ENCODE measurements at regions not wholly inside any gene's neighbourhood (a gene's known extent, or its start where the extent isn't known, plus 50 kb on each side); places are given as distances from the start of the nearest gene placed in this dataset.

GRCh38 chr7:39890411-39890810, 59.6 kb upstream of the CDK13 start:
- dilution Hi-C loops (cut with MboI; ENCODE audit: extremely low pct_ligation_motif_present, low sequenced_read_pairs) (no loop called here), intact Hi-C loops (cut with micrococcal nuclease) (no loop called here)
- H4K20me1 ChIP-seq (replicated peaks; ENCODE audit: control insufficient read depth, extremely low read depth, insufficient read depth, low read length): no peaks in the 10 kb centered on the region
- no peaks in the 10 kb centered on the region for H3K9me1 ChIP-seq (replicated peaks; ENCODE audit: control insufficient read depth, extremely low read depth, insufficient read depth, low read length)
- H3K27me3 ChIP-seq (ENCODE audit: control insufficient read depth in 2 of 2, insufficient read depth in 2 of 2, low read length in 2 of 2): peaks cover 10 to 18% of the 10 kb centered on the region in 2 experiments
- DNase-seq (ENCODE audit: low read depth, low spot score) (no peak), FAIRE-seq (no peak)
- H2AFZ ChIP-seq (ENCODE audit: low read depth, low read length): no peak overlapping the region
- H3K4me2 ChIP-seq (ENCODE audit: insufficient read depth, low read length): no peak overlapping the region
- no peaks in the 10 kb centered on the region for H3K79me2 ChIP-seq (ENCODE audit: control insufficient read depth, insufficient read depth, low read length)
- no peaks in the 10 kb centered on the region for H3K9me3 ChIP-seq (replicated peaks; ENCODE audit: control insufficient read depth, insufficient read depth, low read length)
- no peaks in the 10 kb centered on the region for H3K36me3 ChIP-seq (ENCODE audit: control insufficient read depth in 2 of 2, extremely low read depth in 1 of 2, insufficient read depth in 2 of 2, low read length in 2 of 2)
- ChIA-PET POLR2A (no interaction called here), CTCF (interaction anchor here (0.9 kb wide), 1 partner anchor 162 kb away, joined by 3 read pairs; no protein-coding TSS in a partner anchor)
- no peak overlapping the region for H3K27ac ChIP-seq (ENCODE audit: insufficient read depth, low read depth, low read length)
- no TSS peak for BruUV-seq (replicated peaks)
- H3K9ac ChIP-seq (replicated peaks; ENCODE audit: extremely low read depth, insufficient read depth, low read length): no peak overlapping the region
- no peak overlapping the region for H3K4me3 ChIP-seq (replicated peaks in 1 of 3; ENCODE audit: insufficient read depth in 1 of 3, low read depth in 1 of 3, low read length in 3 of 3)
- no peak for TF ChIP-seq POLR2AphosphoS5 (IDR thresholded peaks at IDR 0.05; ENCODE audit: insufficient read depth, low read depth, low read length)
- no peak for TF ChIP-seq GATA2 (IDR thresholded peaks at IDR 0.05; ENCODE audit: insufficient read depth, insufficient read length, low read depth, low read length)
- TF ChIP-seq, protein P1, sequence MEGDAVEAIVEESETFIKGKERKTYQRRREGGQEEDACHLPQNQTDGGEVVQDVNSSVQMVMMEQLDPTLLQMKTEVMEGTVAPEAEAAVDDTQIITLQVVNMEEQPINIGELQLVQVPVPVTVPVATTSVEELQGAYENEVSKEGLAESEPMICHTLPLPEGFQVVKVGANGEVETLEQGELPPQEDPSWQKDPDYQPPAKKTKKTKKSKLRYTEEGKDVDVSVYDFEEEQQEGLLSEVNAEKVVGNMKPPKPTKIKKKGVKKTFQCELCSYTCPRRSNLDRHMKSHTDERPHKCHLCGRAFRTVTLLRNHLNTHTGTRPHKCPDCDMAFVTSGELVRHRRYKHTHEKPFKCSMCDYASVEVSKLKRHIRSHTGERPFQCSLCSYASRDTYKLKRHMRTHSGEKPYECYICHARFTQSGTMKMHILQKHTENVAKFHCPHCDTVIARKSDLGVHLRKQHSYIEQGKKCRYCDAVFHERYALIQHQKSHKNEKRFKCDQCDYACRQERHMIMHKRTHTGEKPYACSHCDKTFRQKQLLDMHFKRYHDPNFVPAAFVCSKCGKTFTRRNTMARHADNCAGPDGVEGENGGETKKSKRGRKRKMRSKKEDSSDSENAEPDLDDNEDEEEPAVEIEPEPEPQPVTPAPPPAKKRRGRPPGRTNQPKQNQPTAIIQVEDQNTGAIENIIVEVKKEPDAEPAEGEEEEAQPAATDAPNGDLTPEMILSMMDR (IDR thresholded peaks at IDR 0.05; ENCODE audit: extremely low read depth in 1 of 2, insufficient read depth in 1 of 2, low read depth in 1 of 2, low read length in 2 of 2): no peak
- no peaks in the 10 kb centered on the region for H3K4me1 ChIP-seq (ENCODE audit: control insufficient read depth, extremely low read depth, insufficient read depth, low read length)

DNA sequence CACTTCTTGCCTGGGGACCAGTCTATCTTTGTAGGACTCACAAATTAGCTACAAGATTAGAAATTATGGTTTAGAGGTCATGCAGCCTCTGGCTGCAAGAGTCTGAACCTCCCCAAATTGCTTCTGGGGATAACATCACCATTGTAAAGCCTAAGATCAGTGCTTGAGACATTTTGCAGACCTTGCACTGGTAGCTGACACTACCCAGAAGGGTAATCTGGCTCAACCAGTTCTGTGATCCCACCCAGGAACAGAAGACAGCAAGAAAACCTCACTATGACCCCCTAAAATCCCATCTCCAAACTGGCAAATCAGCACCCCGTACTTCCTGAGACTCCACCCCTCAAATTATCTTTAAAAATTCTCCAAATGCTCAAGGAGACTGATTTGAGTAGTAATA, 58.2 kb upstream of the CDK13 start:
- CTCF ChIA-PET: no interaction called here

More for the DNA sequence above, 58.2 kb upstream of the CDK13 start:
- Histone ChIP-seq H3K4me3 (replicated peaks in 1 of 3; ENCODE audit: insufficient read depth in 1 of 3, low read depth in 1 of 3, low read length in 3 of 3) (no peak overlapping the region), H3K36me3 (ENCODE audit: control insufficient read depth in 2 of 2, extremely low read depth in 1 of 2, insufficient read depth in 2 of 2, low read length in 2 of 2) (no peaks in the 10 kb centered on the region), H3K4me2 (ENCODE audit: insufficient read depth, low read length) (no peak overlapping the region), H3K9me1 (replicated peaks; ENCODE audit: control insufficient read depth, extremely low read depth, insufficient read depth, low read length) (no peaks in the 10 kb centered on the region), H2AFZ (ENCODE audit: low read depth, low read length) (no peak overlapping the region), H3K9me3 (replicated peaks; ENCODE audit: control insufficient read depth, insufficient read depth, low read length) (no peaks in the 10 kb centered on the region), H3K4me1 (ENCODE audit: control insufficient read depth, extremely low read depth, insufficient read depth, low read length) (no peaks in the 10 kb centered on the region), H3K27ac (ENCODE audit: insufficient read depth, low read depth, low read length) (no peak overlapping the region), H3K27me3 (ENCODE audit: control insufficient read depth in 2 of 2, insufficient read depth in 2 of 2, low read length in 2 of 2) (peaks cover 10 to 21% of the 10 kb centered on the region in 2 experiments), H3K79me2 (ENCODE audit: control insufficient read depth, insufficient read depth, low read length) (no peaks in the 10 kb centered on the region), H3K9ac (replicated peaks; ENCODE audit: extremely low read depth, insufficient read depth, low read length) (no peak overlapping the region), H4K20me1 (replicated peaks; ENCODE audit: control insufficient read depth, extremely low read depth, insufficient read depth, low read length) (no peaks in the 10 kb centered on the region)
- DNase-seq (ENCODE audit: low read depth, low spot score): no peak
- dilution Hi-C loops (cut with MboI; ENCODE audit: extremely low pct_ligation_motif_present, low sequenced_read_pairs) (no loop called here), intact Hi-C loops (cut with micrococcal nuclease) (no loop called here)
- BruUV-seq (replicated peaks): no TSS peak
- POLR2A ChIA-PET: interaction anchor here (0.6 kb wide), 1 partner anchor 48 kb away, joined by 4 read pairs; no protein-coding TSS in a partner anchor
- no peak for FAIRE-seq
- TF ChIP-seq, protein P1 (IDR thresholded peaks at IDR 0.05; ENCODE audit: extremely low read depth in 1 of 2, insufficient read depth in 1 of 2, low read depth in 1 of 2, low read length in 2 of 2): no peak
- TF ChIP-seq POLR2A (IDR thresholded peaks at IDR 0.05; ENCODE audit: low read depth, low read length) (no peak), MYC (IDR thresholded peaks at IDR 0.05; ENCODE audit: low read depth, low read length) (no peak), POLR2AphosphoS5 (IDR thresholded peaks at IDR 0.05; ENCODE audit: insufficient read depth, low read depth, low read length) (no peak), EZH2 (IDR thresholded peaks at IDR 0.05; ENCODE audit: borderline replicate concordance, low read depth, low read length, severe bottlenecking) (no peak), GATA2 (IDR thresholded peaks at IDR 0.05; ENCODE audit: insufficient read depth, insufficient read length, low read depth, low read length) (no peak), JUN (IDR thresholded peaks at IDR 0.05; ENCODE audit: borderline replicate concordance, insufficient read depth, insufficient read length, low read depth) (no peak), FOS (IDR thresholded peaks at IDR 0.05; ENCODE audit: borderline replicate concordance, insufficient read depth, low read length) (no peak)
- TF ChIP-seq, protein P2, sequence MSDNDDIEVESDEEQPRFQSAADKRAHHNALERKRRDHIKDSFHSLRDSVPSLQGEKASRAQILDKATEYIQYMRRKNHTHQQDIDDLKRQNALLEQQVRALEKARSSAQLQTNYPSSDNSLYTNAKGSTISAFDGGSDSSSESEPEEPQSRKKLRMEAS (IDR thresholded peaks at IDR 0.05; ENCODE audit: insufficient read depth, insufficient read length): no peak

Data from endothelial cell of umbilical vein (primary cell).